DOHH2 (cell line): ENCODE measurements at regions not wholly inside any gene's neighbourhood (a gene's known extent, or its start where the extent isn't known, plus 50 kb on each side); places are given as distances from the start of the nearest gene placed in this dataset.

Experiments
- H3F3A ChIP-seq: fragments of 200-600 bp; sonication (generic), shearing (Covaris generic); 2 replicates; pipeline ENCODE4 v1.6.0; 2016; ENCODE audit warnings: antibody characterized with exemption, mild to moderate bottlenecking; ENCODE audit not compliant: control insufficient read depth, insufficient read depth
- H3K27ac ChIP-seq: fragments of 200-600 bp; sonication (generic); 2 replicates; pipeline ENCODE4 v1.5.1; 2014; ENCODE audit warnings: low read depth, mild to moderate bottlenecking, low read length, moderate library complexity
- H3K27me3 ChIP-seq: fragments of 200-600 bp; sonication (generic); 2 replicates; pipeline ENCODE4 v1.6.1; 2014; ENCODE audit warnings: mild to moderate bottlenecking, low read length, mixed read lengths; ENCODE audit not compliant: control insufficient read depth
- H3K36me3 ChIP-seq: fragments of 200-600 bp; sonication (generic); 2 replicates; pipeline ENCODE4 v1.6.1; 2014; ENCODE audit warnings: mild to moderate bottlenecking, low read length, moderate library complexity, mixed read lengths; ENCODE audit not compliant: control insufficient read depth
- H3K4me1 ChIP-seq: fragments of 200-600 bp; sonication (generic); 2 replicates; pipeline ENCODE4 v1.6.1; 2014; ENCODE audit warnings: mild to moderate bottlenecking, low read length, mixed read lengths; ENCODE audit not compliant: control insufficient read depth
- H3K4me2 ChIP-seq: fragments of 200-600 bp; sonication (generic); 2 replicates; pipeline ENCODE4 v1.6.0; 2014; ENCODE audit warnings: mild to moderate bottlenecking, low read length, moderate library complexity
- H3K4me3 ChIP-seq: fragments of 200-600 bp; sonication (generic); 2 replicates; pipeline ENCODE4 v1.5.1; 2014; ENCODE audit warnings: mild to moderate bottlenecking, low read length, mixed read lengths
- H3K79me2 ChIP-seq: fragments of 200-600 bp; sonication (generic); 2 replicates; pipeline ENCODE4 v1.6.1; 2014; ENCODE audit warnings: mild to moderate bottlenecking, low read length, mixed read lengths; ENCODE audit not compliant: control insufficient read depth
- H3K9me2 ChIP-seq: fragments of 200-600 bp; sonication (generic); replicated peaks from 2 replicates; pipeline ENCODE4 v1.6.1; 2014; ENCODE audit warnings: mild to moderate bottlenecking, low read length, mixed read lengths; ENCODE audit not compliant: control insufficient read depth
- H3K9me3 ChIP-seq: fragments of 200-600 bp; sonication (generic); 2 replicates; pipeline ENCODE4 v1.6.1; 2014; ENCODE audit warnings: antibody characterized with exemption, low read length, mixed read lengths; ENCODE audit not compliant: control insufficient read depth, insufficient read depth
- H4K20me1 ChIP-seq: fragments of 200-600 bp; sonication (generic); 2 replicates; pipeline ENCODE4 v1.6.0; 2014; ENCODE audit warnings: low read depth, mild to moderate bottlenecking, antibody characterized with exemption, low read length, moderate library complexity; ENCODE audit not compliant: control insufficient read depth, insufficient read depth
- EZH2phosphoT487 ChIP-seq: fragments of 200-600 bp; sonication (generic); IDR thresholded peaks from 2 replicates; pipeline ENCODE4 v1.6.1; 2017; ENCODE audit warnings: borderline replicate concordance, mild to moderate bottlenecking, antibody characterized with exemption, low read length, moderate library complexity, mixed read lengths
- TF ChIP-seq, protein P1 (sequence below): fragments of 200-600 bp; sonication (generic); IDR thresholded peaks from one replicate; pipeline ENCODE4 v1.5.1; 2014; ENCODE audit warnings: antibody characterized with exemption, mild to moderate bottlenecking, low read depth, low read length; ENCODE audit not compliant: poor library complexity, severe bottlenecking

DNA sequence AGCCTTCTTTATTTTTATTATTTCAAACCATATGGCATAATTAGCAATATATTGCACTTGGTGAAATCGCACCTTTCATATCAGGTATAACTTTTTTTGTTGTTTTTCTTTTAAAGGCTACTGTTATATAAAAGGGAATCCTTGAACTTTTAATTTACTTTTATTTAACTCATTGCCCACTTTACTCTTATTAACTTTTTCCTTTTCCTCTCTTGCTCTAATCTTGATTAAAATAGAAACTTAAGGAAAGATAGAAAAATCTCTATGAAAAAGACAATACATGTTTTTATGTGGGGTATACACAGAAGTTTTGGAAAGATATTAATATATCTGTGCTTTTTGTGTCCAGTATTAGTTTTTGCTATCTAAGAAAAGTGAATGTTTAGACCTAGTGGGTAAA lies 805.8 kb downstream of the USP25 start:
- H3K27ac ChIP-seq = no peak overlapping the region
- H3K9me3 ChIP-seq = peaks cover 8% of the 10 kb centered on the region; the same call in 1 of the 2 replicates
- H3F3A ChIP-seq = no peaks in the 10 kb centered on the region
- H3K4me3 ChIP-seq = no peak overlapping the region
- no peaks in the 10 kb centered on the region for H3K9me2 ChIP-seq
- no peaks in the 10 kb centered on the region for H3K4me1 ChIP-seq
- no peak overlapping the region for H3K4me2 ChIP-seq
- no peaks in the 10 kb centered on the region for H3K27me3 ChIP-seq
- TF ChIP-seq, protein P1, sequence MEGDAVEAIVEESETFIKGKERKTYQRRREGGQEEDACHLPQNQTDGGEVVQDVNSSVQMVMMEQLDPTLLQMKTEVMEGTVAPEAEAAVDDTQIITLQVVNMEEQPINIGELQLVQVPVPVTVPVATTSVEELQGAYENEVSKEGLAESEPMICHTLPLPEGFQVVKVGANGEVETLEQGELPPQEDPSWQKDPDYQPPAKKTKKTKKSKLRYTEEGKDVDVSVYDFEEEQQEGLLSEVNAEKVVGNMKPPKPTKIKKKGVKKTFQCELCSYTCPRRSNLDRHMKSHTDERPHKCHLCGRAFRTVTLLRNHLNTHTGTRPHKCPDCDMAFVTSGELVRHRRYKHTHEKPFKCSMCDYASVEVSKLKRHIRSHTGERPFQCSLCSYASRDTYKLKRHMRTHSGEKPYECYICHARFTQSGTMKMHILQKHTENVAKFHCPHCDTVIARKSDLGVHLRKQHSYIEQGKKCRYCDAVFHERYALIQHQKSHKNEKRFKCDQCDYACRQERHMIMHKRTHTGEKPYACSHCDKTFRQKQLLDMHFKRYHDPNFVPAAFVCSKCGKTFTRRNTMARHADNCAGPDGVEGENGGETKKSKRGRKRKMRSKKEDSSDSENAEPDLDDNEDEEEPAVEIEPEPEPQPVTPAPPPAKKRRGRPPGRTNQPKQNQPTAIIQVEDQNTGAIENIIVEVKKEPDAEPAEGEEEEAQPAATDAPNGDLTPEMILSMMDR = no peak
- TF ChIP-seq EZH2phosphoT487 = no peak
- H3K36me3 ChIP-seq = no peaks in the 10 kb centered on the region
- no peaks in the 10 kb centered on the region for H3K79me2 ChIP-seq
- H4K20me1 ChIP-seq = no peaks in the 10 kb centered on the region

DNA sequence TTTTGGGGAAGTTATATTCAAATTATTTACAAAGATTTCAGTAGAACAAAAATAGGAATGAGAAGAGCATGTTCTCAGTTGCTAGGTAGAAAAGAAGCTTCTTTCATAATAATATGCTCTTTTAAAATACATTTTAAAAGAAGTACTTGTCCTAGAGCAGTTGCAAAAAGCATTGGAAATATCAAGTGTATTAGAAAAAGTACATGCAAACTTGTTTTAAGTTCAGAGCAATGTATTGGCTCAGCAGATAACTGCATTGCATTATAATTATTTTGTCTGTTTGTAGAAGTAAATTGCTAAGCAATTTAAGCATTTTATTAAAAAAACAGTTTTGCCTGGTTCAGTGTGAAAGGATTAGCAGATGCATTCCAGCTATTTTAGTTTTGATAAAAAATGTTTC lies 806.4 kb downstream of the USP25 start:
- Histone ChIP-seq H3K9me2 (no peaks in the 10 kb centered on the region), H3K79me2 (no peaks in the 10 kb centered on the region)

DNA sequence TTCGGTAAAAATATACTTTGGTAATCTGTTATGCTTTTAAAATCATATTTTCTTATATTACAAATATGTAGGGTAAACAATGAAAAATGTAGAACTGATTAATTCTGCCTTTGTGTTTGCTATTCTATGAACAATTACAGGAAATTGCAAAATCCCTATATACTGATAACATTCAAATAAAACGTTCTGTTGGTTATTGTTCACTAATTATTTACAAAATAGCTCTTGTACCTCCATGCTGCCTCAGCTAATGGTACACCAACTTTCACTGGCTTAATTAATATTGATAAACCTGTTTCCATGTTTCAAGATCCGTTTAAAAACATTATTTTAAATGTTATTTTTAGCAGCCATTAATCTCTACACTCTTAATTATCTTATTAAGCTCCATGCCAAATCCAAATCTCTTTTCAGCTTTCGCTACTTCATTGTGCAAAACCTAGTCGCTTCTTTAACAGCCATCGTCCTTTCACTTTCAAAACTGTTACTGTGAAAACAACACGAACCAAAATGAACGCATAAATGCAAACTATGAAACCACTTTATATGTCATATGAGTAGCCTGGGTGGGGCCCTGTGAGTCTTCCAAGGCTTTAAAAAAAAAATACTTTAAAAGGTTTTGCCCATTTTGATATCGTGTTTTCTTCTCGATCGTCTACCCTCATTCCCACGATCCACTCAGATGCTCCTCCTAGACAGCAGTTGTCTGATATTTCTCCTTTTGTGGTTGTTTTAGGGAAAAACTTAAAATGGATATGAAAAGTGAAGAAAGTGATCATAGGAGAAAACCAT lies 807.1 kb downstream of the USP25 start:
- H3K4me3 ChIP-seq = no peak overlapping the region
- no peak overlapping the region for H3K27ac ChIP-seq
- no peaks in the 10 kb centered on the region for H3K79me2 ChIP-seq
- H3K27me3 ChIP-seq = no peaks in the 10 kb centered on the region
- H3K36me3 ChIP-seq = no peaks in the 10 kb centered on the region
- no peaks in the 10 kb centered on the region for H3F3A ChIP-seq
- H3K9me2 ChIP-seq = no peaks in the 10 kb centered on the region
- peaks cover 5% of the 10 kb centered on the region; the same call in 1 of the 2 replicates for H3K9me3 ChIP-seq
- H4K20me1 ChIP-seq = no peaks in the 10 kb centered on the region
- no peak overlapping the region for H3K4me2 ChIP-seq
- no peaks in the 10 kb centered on the region for H3K4me1 ChIP-seq
- TF ChIP-seq EZH2phosphoT487 = no peak
- TF ChIP-seq, protein P1 = no peak

More for the DNA sequence above, 806.4 kb downstream of the USP25 start:
- Histone ChIP-seq H3K4me1 (no peaks in the 10 kb centered on the region), H4K20me1 (no peaks in the 10 kb centered on the region), H3K4me3 (no peak overlapping the region), H3K9me3 (peaks cover 8% of the 10 kb centered on the region; the same call in 1 of the 2 replicates), H3K36me3 (no peaks in the 10 kb centered on the region), H3K4me2 (no peak overlapping the region), H3K27me3 (no peaks in the 10 kb centered on the region), H3K27ac (no peak overlapping the region), H3F3A (no peaks in the 10 kb centered on the region)
- no peak for TF ChIP-seq EZH2phosphoT487
- TF ChIP-seq, protein P1 = no peak
